Loucy (cell line): ENCODE measurements at regions not wholly inside any gene's neighbourhood (a gene's known extent, or its start where the extent isn't known, plus 50 kb on each side); places are given as distances from the start of the nearest gene placed in this dataset.

ENCODE experiments used
- H2AFZ ChIP-seq: fragments of 200-600 bp; sonication (generic); 2 replicates; pipeline ENCODE4 v1.6.0; 2016; ENCODE audit warnings: antibody characterized with exemption, mild to moderate bottlenecking, low read length, moderate library complexity
- H3F3A ChIP-seq: fragments of 200-600 bp; 2 replicates; pipeline ENCODE4 v1.6.0; 2016; ENCODE audit warnings: antibody characterized with exemption, low read depth, mild to moderate bottlenecking
- H3K27me3 ChIP-seq: fragments of 200-600 bp; sonication (generic); 2 replicates; pipeline ENCODE4 v1.6.1; 2014; ENCODE audit warnings: low read length, mild to moderate bottlenecking; ENCODE audit not compliant: insufficient read depth, poor library complexity, severe bottlenecking
- H3K36me3 ChIP-seq: fragments of 200-600 bp; sonication (generic); 2 replicates; pipeline ENCODE4 v1.6.1; 2016; ENCODE audit warnings: low read length; ENCODE audit not compliant: insufficient read depth
- H3K4me1 ChIP-seq: fragments of 200-600 bp; sonication (generic); 2 replicates; pipeline ENCODE4 v1.5.1; 2014; ENCODE audit warnings: low read length, mild to moderate bottlenecking; ENCODE audit not compliant: insufficient read depth, poor library complexity, severe bottlenecking
- H3K4me2 ChIP-seq: fragments of 200-600 bp; sonication (generic); 2 replicates; pipeline ENCODE4 v1.6.0; 2014; ENCODE audit warnings: antibody characterized with exemption, low read length, low read depth, mild to moderate bottlenecking; ENCODE audit not compliant: poor library complexity, severe bottlenecking
- H3K4me3 ChIP-seq: fragments of 200-600 bp; sonication (generic); 2 replicates; pipeline ENCODE4 v1.5.1; 2014; ENCODE audit warnings: low read length, mild to moderate bottlenecking, mixed read lengths; ENCODE audit not compliant: poor library complexity, severe bottlenecking
- H3K79me2 ChIP-seq: fragments of 200-600 bp; sonication (generic); 2 replicates; pipeline ENCODE4 v1.6.1; 2014; ENCODE audit warnings: low read length; ENCODE audit not compliant: insufficient read depth
- H3K9ac ChIP-seq: fragments of 200-600 bp; sonication (generic); 2 replicates; pipeline ENCODE4 v1.6.0; 2014; ENCODE audit warnings: mild to moderate bottlenecking, low read depth, low read length, moderate library complexity; ENCODE audit not compliant: poor library complexity, severe bottlenecking
- H3K9me2 ChIP-seq: fragments of 200-600 bp; sonication (generic); replicated peaks from 2 replicates; pipeline ENCODE4 v1.6.1; 2016; ENCODE audit warnings: low read depth, low read length, mixed read lengths
- H3K9me3 ChIP-seq: fragments of 200-600 bp; sonication (generic); 2 replicates; pipeline ENCODE4 v1.6.1; 2014; ENCODE audit warnings: mild to moderate bottlenecking, antibody characterized with exemption, low read length, low read depth; ENCODE audit not compliant: insufficient read depth
- H4K20me1 ChIP-seq: fragments of 200-600 bp; sonication (generic); 2 replicates; pipeline ENCODE4 v1.6.0; 2014; ENCODE audit warnings: antibody characterized with exemption, low read length, mild to moderate bottlenecking; ENCODE audit not compliant: insufficient read depth, poor library complexity, severe bottlenecking
- CTCF ChIP-seq: fragments of 200-600 bp; sonication (generic); conservative IDR thresholded peaks from 2 replicates; pipeline ENCODE4 v1.5.1; 2014; ENCODE audit warnings: mild to moderate bottlenecking, antibody characterized with exemption, low read length
- EZH2phosphoT487 ChIP-seq: fragments of 200-600 bp; IDR thresholded peaks from 2 replicates; pipeline ENCODE4 v1.6.1; 2018; ENCODE audit warnings: antibody characterized with exemption, mild to moderate bottlenecking, moderate library complexity, borderline replicate concordance

GRCh38 chr10:131802996-131803395 lies 97.8 kb upstream of the PPP2R2D start:
- no peaks in the 10 kb centered on the region for H3K4me1 ChIP-seq

GRCh38 chr10:131803860-131804425 lies 96.9 kb upstream of the PPP2R2D start:
- no peaks in the 10 kb centered on the region for H3K9me2 ChIP-seq
- no peaks in the 10 kb centered on the region for H3K4me1 ChIP-seq
- no peak overlapping the region for H3K4me3 ChIP-seq
- H3K79me2 ChIP-seq, result no peaks in the 10 kb centered on the region
- no peaks in the 10 kb centered on the region for H3K36me3 ChIP-seq
- H2AFZ ChIP-seq, result no peak overlapping the region
- H3K27me3 ChIP-seq, result no peaks in the 10 kb centered on the region
- no peaks in the 10 kb centered on the region for H3F3A ChIP-seq
- TF ChIP-seq CTCF, result no peak
- TF ChIP-seq EZH2phosphoT487, result no peak
- no peaks in the 10 kb centered on the region for H4K20me1 ChIP-seq
- peaks cover 8% of the 10 kb centered on the region; the same call in 1 of the 2 replicates for H3K9me3 ChIP-seq
- H3K4me2 ChIP-seq, result no peak overlapping the region
- H3K9ac ChIP-seq, result no peak overlapping the region

More at GRCh38 chr10:131802996-131803395, 97.8 kb upstream of the PPP2R2D start:
- peaks cover 10% of the 10 kb centered on the region; the same call in 1 of the 2 replicates for H3K9me3 ChIP-seq
- H3K9ac ChIP-seq, result no peak overlapping the region
- H3K9me2 ChIP-seq, result no peaks in the 10 kb centered on the region
- H3K4me2 ChIP-seq, result no peak overlapping the region
- TF ChIP-seq EZH2phosphoT487 (no peak), CTCF (no peak)
- H3K27me3 ChIP-seq, result no peaks in the 10 kb centered on the region
- H3K36me3 ChIP-seq, result no peaks in the 10 kb centered on the region
- H2AFZ ChIP-seq, result no peak overlapping the region
- H3K79me2 ChIP-seq, result no peaks in the 10 kb centered on the region
- no peaks in the 10 kb centered on the region for H4K20me1 ChIP-seq
- H3F3A ChIP-seq, result no peaks in the 10 kb centered on the region
- H3K4me3 ChIP-seq, result no peak overlapping the region

- H3K4me1 ChIP-seq, result no peaks in the 10 kb centered on the region
- H3K9me2 ChIP-seq, result no peaks in the 10 kb centered on the region
- peaks cover 6% of the 10 kb centered on the region; the same call in 1 of the 2 replicates for H3K9me3 ChIP-seq
- no peak overlapping the region for H3K4me2 ChIP-seq
- TF ChIP-seq EZH2phosphoT487, result no peak
- no peak for TF ChIP-seq CTCF
- no peaks in the 10 kb centered on the region for H3K27me3 ChIP-seq
- no peak overlapping the region for H2AFZ ChIP-seq
- no peaks in the 10 kb centered on the region for H4K20me1 ChIP-seq
- no peaks in the 10 kb centered on the region for H3K79me2 ChIP-seq
- no peaks in the 10 kb centered on the region for H3K36me3 ChIP-seq
- H3K9ac ChIP-seq, result no peak overlapping the region
- no peaks in the 10 kb centered on the region for H3F3A ChIP-seq
- no peak overlapping the region for H3K4me3 ChIP-seq
These were observed 96.1 kb upstream of the PPP2R2D start for GRCh38 chr10:131804551-131805295.
